CD4-positive, alpha-beta T cell treated with Interleukin-12 subunit alpha and Interleukin-12 subunit beta, for 1 hour (primary cell): ENCODE measurements at regions not wholly inside any gene's neighbourhood (a gene's known extent, or its start where the extent isn't known, plus 50 kb on each side); places are given as distances from the start of the nearest gene placed in this dataset.

Experiments
- DNase-seq: peaks from one replicate; pipeline ENCODE4 v3.0.0-alpha.2; 2020

DNA sequence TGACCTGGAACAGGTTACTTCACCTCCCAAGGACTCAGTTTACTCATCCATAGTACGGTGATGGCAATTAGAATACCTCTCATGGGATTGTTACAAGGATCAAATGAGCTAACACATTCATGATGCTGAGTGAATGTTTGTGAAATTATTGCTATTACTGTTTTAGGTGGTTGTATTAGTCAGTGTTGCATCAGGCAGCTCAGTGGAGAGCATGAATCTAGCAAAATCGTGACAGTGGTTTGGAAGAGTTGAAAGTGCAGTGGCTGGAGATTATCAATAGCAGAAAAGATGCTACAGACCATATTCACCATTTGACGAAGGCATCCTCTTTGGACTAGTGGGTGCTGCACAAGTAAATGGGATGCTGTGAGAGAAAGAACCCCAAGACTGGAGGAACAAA lies 50.4 kb upstream of the CTNNBL1 start:
- DNase-seq = no peak

DNA sequence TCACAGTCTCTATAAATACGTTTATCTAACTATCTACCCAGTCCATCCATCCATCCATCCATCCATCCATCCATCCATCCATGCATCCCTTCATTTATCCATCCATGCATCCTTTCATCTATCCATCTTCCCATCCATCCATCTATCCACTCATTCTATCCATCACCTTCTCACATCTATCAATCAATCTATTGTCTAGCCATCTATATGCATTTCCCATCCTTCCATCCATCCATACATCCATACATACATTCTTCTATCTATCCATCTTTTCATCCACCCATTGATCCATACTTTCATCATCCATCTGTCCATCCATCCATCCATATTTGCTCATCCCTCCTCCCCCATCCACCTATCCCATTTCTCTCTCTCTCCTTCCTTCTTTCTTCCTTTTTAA lies 51.6 kb upstream of the CTNNBL1 start:
- no peak for DNase-seq

DNA sequence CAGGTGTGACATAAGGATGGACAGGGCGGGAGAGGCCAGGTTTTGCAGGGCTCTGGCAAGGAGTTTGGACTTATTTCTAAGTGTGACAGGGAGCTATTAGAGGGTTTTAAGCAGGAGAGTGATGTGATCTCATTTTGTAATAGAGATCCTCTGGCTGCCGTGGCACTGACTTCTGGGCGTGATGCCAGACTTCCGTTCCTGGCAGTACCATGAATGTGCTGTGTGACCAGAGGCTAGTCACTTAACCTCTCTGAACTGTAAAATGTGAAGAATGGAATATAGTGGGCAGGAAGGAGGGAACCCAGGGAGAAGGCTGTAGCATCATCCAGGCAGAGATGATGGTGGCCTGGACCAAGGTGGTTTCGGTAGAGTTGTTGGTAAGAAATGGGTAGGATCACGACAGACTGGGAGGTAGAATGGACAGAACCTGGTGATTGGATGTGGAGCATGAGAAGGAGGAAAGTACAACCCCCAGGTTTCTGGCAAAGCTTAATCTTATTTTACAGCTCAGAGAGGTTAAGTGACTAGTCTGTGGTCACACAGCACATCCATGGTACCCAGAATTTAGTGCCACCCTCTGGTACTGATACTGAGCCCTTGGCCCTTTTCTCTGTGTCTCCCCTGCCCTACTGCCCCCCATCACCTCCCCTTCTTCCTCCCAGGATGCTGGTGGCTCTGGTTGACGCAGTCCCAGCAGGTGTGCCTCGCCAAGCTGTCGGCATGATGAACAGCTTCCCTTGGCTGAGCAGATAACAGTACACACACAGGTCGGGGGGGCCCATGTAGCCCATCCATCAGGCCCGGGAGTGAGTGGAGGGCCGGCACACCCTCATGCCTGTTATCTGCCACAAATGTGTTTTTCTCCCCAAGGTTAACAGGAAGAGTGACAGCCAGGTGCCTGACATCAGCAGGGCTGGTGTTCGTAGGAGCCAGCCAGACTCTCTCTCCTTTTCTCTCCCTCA lies 52.9 kb upstream of the CTNNBL1 start:
- DNase-seq = no peak

DNA sequence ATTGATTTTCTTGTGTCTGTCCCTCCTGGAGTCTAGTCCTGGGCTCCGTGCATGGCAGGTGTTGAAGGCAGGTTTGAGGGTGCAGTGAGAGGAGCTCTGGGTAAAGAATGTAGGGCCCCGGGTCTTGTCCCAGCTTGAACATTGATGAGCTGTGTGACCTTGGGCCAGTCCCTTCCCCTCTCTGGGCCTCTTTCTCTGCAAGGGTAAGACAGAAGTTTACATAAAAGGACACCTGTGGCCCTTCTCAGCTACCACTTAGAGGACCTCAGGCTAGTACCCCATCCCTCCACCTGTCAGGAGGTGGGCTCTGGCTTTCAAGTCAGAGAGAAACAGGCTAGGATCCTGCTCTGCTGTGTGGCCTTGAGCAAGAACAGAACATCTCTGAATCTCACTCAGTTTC lies 55.3 kb upstream of the CTNNBL1 start:
- DNase-seq = no peak

DNA sequence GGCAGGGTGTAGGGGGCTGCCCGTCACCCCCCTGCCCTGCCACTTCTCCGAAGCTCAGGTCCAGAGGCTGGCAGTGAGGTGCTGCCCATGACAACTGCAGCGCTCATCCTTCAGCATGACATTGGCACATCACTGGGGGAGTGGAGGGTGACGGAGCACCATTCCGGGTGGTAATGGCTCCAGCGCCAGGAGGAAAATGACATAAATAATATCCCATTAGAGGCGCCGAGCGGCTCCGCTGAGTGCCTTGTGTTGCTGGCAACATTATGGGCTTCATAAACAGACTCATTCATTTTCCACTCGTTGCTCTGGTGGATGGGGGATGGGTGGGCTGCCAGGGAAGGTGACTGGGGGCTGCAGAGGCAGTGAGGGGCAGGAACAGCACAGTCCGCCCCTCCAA lies 56.9 kb upstream of the CTNNBL1 start:
- DNase-seq = no peak

DNA sequence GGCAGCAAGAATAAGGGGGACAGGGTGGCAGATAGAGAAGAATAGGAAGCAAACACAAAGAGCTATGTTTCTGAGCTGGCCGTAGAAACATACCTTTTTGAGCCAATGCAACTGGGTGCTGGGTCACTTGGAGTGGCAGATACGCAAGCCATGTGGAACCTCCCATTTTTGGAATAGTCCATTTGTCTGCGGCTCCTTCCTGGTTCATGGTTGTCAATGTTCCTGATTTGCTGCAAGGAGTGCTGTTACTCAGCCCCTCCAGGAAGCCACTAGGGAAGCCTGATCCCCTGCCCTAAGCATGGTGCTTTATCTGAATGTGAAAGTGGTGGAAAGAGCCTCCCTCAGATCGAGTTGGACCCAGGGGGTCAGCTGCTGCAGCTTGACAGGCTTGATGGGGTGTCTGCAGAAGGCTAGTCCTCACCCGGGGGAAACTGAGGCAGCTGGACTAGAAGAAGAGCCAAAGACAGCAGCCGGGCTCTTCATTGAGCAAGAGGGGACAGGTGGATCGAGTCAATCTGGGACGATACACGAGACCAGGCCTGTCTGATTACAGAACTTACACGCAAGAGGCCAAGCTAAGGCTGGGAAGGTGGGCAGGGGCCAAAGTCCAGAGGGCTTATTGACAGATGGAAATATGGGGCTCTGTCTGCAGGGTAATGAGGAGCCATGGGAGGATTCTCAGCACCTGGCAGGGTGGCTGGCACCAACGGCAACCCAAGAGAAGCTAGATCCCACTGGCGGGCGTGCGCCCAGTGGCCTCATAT lies 57.4 kb upstream of the CTNNBL1 start:
- no peak for DNase-seq

DNA sequence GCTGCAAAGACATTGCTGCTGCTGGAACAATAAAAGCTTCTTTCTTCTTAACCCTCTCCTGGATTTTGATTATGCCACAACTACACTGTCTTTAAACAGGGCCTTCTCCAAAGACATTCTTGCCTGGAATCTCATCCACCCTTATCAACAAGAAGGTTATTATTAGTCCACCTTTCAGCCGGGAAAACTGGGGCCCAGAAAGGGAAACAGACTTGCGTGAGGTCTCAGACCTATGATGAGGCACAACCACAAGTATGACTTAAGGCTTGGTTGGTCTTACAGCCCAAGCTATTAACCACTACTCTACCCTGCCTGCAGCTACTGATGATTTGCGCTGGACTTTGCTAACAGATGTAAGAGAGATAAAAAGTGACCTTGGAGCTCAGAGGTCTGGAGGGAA lies 62.8 kb upstream of the CTNNBL1 start:
- no peak for DNase-seq

DNA sequence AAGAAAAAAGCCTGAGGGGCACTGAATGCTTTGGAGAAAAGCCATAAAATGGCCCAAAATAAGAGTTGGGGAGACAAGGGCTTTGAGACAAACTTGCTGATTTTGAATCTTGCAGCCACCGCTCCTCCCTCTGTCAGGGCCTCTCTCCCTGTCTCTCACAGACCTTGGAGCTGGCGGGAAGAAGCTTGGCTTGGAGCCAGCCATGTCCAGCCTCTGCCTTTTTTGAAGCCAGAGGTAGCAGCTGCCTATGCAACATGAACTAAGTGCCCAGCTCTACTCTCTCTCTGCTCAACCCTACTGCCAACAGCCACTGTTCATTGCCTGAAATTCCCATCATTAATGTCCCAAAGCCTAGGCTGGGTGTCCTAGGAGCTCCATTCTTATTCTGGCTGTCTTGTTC lies 63.7 kb upstream of the CTNNBL1 start:
- DNase-seq = no peak

DNA sequence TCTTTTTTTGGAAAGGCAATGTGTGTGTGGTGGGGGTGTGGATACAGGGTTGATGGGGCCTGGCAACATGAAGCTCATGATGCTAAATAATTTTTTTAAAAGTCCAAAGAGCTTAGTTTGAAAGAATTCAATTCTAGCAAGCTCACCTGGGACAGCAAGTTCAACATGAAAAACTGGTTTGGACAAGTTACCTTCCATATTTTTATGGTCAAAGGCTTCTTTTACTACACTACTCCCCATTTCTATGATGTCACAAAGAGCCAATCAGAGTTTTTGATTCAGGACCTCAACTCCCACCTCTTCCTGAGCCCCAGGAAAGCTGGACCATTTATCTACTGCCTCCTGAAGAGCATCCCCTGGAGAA lies 66.1 kb upstream of the CTNNBL1 start:
- no peak for DNase-seq

DNA sequence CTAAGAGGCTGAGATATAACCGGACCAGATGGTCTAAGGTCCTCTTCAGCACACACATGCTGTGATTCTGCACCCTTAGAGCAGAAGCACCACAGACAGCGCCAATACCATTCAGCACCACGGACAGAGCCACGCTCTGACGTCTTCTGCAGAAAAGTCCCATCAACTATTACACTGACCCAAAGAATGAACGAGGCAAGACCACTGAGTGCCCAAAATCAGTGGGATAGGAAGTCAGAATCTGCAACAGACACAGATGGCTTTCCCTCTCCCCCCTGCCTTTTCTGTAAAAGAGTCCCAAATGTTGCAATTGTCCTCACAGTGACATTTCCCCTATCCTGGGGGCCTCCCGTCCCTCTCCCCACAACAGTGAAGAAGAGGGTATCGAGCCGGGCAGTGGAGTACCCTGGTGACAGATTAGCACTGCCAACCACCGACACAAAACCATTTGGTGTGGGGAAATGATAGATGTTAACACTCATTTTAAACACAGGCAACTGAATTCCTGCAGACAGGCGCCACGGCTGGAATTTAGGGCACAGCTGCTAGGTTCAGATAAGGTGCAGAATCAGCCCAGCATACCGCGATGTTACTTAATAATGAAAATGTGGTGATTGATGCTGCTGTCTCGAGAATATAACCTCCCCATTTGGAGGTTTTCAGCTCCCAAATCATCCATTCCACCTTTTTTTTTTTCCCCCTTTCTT lies 66.6 kb upstream of the CTNNBL1 start:
- DNase-seq = no peak

DNA sequence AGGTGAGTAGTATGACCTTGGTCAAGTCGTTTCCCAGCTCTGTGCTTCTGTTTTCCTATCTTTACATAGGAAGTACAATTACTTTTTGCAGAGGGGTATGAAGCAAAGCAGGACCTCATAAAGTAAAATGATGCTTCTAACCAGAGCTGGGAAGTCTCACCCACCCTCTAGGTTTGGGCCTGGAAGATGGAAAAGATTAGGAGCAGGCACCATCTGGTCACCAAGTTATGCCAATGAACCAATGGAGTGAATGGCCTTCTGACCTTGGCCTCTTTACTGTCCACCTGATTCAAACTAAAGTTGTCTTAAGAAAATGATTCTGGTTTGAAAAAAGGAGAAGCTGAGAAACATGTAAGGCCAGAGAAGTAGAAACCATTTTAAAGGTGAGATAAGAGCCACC lies 68.9 kb upstream of the CTNNBL1 start:
- no peak for DNase-seq

DNA sequence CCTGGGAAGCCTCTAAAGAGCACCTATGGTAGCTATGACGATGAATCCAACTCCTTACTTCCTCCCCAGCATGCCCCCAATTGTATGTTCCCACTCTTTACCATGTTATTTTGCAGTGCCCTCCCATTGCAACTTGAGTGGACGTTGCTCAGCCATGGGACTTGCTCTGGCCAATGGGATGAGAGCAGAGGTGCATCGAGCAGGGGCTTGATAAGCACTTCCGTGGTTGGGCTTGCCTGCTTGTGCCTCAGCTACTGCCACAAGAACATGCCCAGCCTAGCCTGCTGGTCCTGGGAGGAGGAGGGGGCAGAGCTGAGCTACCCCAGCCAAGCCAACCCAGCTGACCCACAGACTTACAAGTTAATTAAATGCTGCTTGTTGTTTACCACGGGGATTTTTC lies 71.1 kb upstream of the CTNNBL1 start:
- DNase-seq = no peak

DNA sequence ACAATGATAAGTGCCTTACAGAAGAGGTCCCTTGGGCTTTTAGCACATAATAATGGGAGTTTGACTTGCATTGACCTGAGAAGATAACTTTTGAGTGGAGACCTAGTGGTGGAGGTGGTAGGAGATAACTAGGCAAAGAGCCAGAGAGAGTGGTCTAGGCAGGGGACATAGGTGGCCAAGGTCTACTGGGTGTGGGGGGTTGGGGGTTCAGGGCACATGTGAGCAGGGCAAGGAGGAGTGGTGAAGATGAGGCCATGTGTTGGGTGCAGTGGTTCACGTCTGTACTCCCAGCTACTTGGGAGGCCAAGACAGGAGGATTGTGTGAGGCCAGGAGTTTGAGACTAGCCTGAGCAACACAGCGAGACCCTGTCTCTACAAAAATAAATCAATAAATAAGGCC lies 74.3 kb upstream of the CTNNBL1 start:
- DNase-seq = no peak

DNA sequence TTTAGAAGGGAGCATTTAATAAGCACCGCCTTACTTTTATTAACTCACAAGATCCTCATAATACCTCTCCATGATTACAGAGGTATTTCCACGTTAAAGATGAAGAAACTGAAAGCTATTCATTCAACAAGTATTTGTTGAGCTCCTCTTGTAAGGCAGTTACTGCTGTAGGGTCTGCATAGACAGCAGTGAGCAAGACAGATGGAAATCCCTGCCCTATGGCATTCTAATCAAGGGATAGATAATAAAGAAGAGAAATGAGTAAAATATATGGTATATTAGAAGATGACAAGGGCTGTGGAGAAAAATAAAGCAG lies 77.8 kb upstream of the CTNNBL1 start:
- DNase-seq = no peak

DNA sequence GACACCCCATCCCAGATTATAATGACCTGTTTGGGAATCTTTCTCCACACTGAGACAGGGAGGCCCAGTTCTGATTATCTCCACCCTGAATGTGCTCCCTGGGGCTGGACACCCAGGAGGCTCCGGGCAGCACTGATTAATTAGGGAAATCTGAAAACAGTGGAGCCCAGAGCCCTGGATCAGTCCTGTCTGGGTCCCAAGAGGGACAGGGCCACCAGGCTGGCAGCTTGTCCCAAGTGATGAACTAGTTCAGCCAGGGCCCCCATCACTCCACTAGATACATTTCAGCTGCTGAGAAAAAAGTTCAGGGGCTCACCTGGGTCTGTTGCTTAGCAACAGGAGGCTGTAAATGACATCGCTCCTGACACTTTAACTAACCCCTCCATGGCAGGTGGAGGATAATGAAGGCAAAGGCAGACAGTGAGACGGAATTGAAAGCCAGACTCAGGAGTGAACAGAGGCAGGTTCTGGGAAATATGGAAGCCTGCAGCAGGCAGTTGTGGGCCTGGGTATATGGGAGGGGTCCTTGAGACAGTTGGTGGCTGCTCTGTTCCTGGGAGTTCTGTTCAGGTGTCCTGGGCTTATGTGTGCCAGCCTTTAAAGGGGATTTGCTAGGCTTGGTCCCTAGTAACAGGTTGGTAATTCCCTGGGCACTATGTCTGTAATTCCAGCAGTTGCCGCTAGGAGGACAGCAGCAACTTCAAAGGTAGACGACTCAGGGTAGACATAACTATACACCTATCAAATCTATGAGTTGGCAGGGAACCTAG lies 78.3 kb upstream of the CTNNBL1 start:
- peak; percentile 43 for DNase-seq

DNA sequence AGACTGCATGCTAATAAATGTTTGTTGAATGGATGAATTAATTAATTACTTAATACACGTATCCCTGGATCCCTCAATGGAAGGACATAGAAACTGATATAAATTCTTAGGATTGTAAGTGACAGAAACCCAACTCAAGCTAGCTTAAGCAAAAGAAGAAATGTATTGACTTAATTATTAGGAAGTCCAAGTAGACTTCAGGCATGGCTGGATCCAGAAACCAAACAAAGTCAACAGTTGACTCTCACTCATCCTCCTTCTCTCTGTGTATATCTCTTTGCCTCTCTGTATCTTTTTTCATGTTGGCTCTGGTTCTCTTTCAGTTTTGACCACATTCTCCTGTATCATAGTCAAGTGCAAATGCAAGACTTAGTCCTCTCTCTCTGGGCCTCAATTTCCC lies 82.0 kb upstream of the CTNNBL1 start:
- DNase-seq = no peak

DNA sequence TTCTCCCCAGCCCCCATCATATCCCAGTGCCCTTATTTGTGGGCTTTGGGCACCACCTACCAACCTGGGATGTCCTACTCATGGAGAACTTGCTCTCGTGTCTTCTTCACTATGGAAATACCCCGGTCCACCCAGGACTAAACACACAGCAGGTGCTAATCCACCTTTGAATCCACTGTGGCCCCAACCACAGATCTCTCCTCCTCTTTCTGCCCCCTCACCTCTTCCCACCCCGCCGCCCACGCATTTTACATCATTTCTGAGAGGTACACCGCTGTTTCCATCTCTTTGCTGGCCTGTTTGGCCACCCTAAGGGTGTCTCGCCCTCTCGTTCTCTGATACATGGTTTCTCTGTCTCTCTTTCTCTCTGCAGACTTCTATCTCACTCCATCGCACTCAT lies 82.5 kb upstream of the CTNNBL1 start:
- no peak for DNase-seq

DNA sequence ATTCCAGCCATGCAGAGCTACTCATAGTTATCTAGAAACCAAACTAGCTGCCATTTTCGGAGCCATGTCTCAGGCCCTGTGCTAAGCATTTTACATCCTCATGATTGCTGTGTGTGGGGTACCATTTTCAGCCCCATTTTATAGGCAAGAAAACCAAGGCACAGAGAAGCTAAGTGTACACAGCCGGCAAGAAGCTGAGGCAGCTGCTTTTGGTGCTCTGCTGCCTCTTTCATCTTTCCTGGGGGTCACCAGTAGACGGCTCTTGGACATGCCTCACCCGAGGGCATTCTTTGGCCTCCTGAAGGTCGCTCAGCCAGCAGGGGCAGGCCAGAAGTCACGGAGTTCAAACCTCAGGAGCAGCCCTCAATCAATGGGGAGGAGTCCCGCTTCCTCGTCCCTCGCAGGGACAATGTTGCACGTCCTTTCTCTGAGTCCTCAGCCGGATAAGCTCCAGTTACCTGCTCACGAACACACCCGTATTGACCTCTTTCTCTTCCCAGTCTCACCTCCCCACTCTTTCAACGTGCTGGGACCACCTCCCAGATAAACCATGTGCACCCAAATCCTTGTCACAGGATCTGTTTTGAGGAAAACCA lies 82.6 kb upstream of the BLCAP start:
- no peak for DNase-seq

DNA sequence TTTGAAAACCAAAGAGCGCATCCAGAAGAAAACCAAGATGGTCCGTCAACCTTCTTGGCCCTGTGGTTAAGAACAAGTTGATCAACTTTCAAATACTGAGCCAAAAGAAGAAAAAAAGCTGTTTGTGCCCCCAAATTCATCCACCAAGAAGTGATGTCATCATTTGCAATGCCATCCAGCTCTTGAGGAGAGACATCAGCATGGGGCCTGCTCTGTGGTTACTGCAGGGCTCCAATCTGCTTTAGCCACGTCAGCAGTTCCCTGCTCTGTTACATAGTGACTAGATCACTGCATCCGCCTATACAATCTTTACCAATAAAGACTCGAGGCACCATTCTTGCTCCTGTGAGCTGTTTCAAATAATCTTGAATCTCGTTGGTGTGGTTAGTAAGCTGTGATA lies 75.0 kb upstream of the BLCAP start:
- no peak for DNase-seq

DNA sequence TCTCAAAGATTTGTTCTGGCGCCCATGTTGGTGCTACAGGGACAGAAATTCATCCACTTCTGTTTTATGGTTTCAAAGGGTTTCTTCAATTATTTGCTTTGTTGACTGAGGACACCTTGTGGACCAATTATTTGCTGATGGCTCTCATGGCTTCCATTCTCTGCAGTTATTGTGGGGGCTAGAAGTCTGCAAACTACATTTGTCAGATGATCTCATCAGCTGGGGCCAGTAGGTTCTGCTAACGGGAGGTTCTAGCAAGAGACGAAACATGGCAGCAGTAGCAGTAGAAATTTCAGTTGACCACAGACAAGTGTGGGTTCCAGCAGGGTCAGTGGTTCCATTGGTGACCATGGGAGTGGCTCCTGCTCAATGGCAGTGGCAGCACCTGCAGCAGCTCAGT lies 72.8 kb upstream of the BLCAP start:
- DNase-seq = no peak

DNA sequence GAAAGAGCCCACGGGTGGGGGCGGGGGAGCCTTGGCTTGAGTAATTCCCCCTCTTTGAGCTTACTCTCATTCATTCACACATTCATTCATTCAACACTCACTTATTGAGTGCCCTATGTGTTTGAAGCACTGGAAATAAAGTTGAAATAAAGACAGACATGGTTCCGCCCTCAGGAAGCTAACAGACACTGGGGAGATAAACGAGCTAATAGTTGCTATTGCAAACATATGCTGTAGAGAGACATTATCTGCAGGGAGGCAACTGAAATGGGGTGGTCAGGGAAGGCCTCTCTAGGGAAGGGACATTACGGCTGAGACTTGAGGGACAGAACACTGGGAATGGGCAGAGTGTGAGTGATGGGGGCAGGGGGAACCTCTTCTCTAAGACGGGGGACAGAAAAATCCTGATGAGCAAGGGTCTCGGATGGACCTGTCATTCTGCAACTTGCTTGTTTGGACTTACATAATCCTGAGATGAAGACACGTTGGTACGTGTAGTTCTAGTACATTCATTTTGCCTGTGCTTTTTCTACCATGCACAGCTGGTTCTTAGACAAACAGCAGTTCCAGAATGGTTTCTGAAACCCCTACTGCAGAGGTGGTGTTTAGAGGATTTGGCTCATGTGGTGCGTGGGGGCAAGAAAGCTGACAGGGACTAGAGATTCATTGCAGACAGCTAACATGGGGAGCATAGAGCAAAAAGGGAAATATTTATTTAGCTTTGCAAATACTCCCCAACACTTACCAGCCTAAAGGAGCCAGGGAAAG lies 71.1 kb upstream of the BLCAP start:
- no peak for DNase-seq

DNA sequence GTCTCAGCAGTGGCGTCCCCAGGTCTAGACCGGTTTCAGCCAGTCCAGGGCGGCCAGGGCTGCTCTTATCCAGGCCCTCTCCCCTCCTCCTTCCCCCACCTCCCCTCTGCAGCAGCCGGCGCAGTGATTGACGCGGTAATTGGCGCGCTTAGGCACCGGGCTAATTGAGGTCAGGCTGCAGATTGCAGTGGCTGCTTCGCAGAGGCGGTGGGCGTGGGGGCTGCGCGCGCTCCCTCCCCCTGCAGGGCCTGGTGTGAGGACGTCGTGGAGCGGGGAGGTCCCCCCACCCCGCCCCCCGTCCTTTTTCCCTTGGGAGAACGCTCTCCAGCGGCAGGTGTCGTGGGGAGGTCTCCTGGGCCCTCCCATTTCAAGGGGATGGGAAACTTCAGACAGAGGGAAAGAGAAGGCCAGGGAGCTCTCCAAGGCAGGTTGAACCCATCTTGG lies 70.4 kb upstream of the BLCAP start:
- DNase-seq = no peak
